SK-N-SH treated with all-trans-retinoic acid at 6 μM for 48 hours (cell line): ENCODE measurements at regions not wholly inside any gene's neighbourhood (a gene's known extent, or its start where the extent isn't known, plus 50 kb on each side); places are given as distances from the start of the nearest gene placed in this dataset.

Experiments used
- ATAC-seq: fragments of 200-7000 bp; cut with Tn5 transposase; 3 replicates; pipeline ENCODE4 v1.9.1; 2020; ENCODE audit warnings: mild to moderate bottlenecking, moderate library complexity
- ARNTL ChIP-seq: fragments of 450-650 bp; formaldehyde crosslinking; IDR thresholded peaks from 2 replicates; pipeline ENCODE4 v1.5.0; 2020; ENCODE audit warnings: low read depth, mild to moderate bottlenecking, moderate library complexity, borderline replicate concordance
- BACH2 ChIP-seq: fragments of 250-450 bp; sonication (Bioruptor Pico); IDR thresholded peaks from 2 replicates; pipeline ENCODE4 v1.9.0; 2021; ENCODE audit warnings: mild to moderate bottlenecking, borderline replicate concordance
- CREB5 ChIP-seq: fragments of 250-450 bp; sonication (Bioruptor Pico); IDR thresholded peaks from 2 replicates; pipeline ENCODE4 v1.5.1; 2020; ENCODE audit warnings: low read depth, mild to moderate bottlenecking, moderate library complexity
- CSDC2 ChIP-seq: fragments of 250-450 bp; sonication (Bioruptor Pico); IDR thresholded peaks from 2 replicates; pipeline ENCODE4 v1.5.0; 2020; ENCODE audit warnings: mild to moderate bottlenecking, moderate library complexity
- ESRRG ChIP-seq: fragments of 250-450 bp; sonication (Bioruptor Pico); IDR thresholded peaks from 2 replicates; pipeline ENCODE4 v1.6.1; 2021; ENCODE audit warnings: mild to moderate bottlenecking
- GLIS3 ChIP-seq: fragments of 250-450 bp; sonication (Bioruptor Pico); IDR thresholded peaks from 2 replicates; pipeline ENCODE4 v1.5.0; 2020; ENCODE audit warnings: mild to moderate bottlenecking, moderate library complexity
- ISL1 ChIP-seq: fragments of 250-450 bp; sonication (Bioruptor Pico); IDR thresholded peaks from 2 replicates; pipeline ENCODE4 v2.1.2; 2022; ENCODE audit warnings: mild to moderate bottlenecking, moderate library complexity
- OSR1 ChIP-seq: fragments of 250-450 bp; sonication (Bioruptor Pico); IDR thresholded peaks from 2 replicates; pipeline ENCODE4 v1.8.0; 2022; ENCODE audit warnings: moderate library complexity, mild to moderate bottlenecking, inconsistent platforms
- PATZ1 ChIP-seq: fragments of 250-450 bp; sonication (Bioruptor Pico); IDR thresholded peaks from 2 replicates; pipeline ENCODE4 v1.8.0; 2020; ENCODE audit warnings: mild to moderate bottlenecking, moderate library complexity, borderline replicate concordance
- POU6F1 ChIP-seq: fragments of 250-450 bp; sonication (Bioruptor Pico); IDR thresholded peaks from 2 replicates; pipeline ENCODE4 v1.8.0; 2021; ENCODE audit warnings: low read depth, mild to moderate bottlenecking, moderate library complexity, borderline replicate concordance
- PPARA ChIP-seq: fragments of 250-450 bp; sonication (Bioruptor Pico); IDR thresholded peaks from 2 replicates; pipeline ENCODE4 v1.5.0; 2020; ENCODE audit warnings: mild to moderate bottlenecking, borderline replicate concordance
- RARB ChIP-seq: fragments of 250-450 bp; sonication (Bioruptor Pico); IDR thresholded peaks from 2 replicates; pipeline ENCODE4 v1.8.0; 2021; ENCODE audit warnings: mild to moderate bottlenecking, moderate library complexity
- SNAI2 ChIP-seq: fragments of 250-450 bp; sonication (Bioruptor Pico); IDR thresholded peaks from 2 replicates; pipeline ENCODE4 v1.5.0; 2020; ENCODE audit warnings: mild to moderate bottlenecking, moderate library complexity
- TCF4 ChIP-seq: fragments of 250-450 bp; sonication (Bioruptor Pico); IDR thresholded peaks from 2 replicates; pipeline ENCODE4 v1.8.0; 2021; ENCODE audit warnings: mild to moderate bottlenecking, moderate library complexity, borderline replicate concordance
- TOX ChIP-seq: fragments of 250-450 bp; sonication (Bioruptor Pico); IDR thresholded peaks from 2 replicates; pipeline ENCODE4 v1.8.0; 2021; ENCODE audit warnings: mild to moderate bottlenecking, moderate library complexity, borderline replicate concordance
- TSHZ2 ChIP-seq: fragments of 250-450 bp; sonication (Bioruptor Pico); IDR thresholded peaks from 2 replicates; pipeline ENCODE4 v1.5.0; 2020; ENCODE audit warnings: mild to moderate bottlenecking, moderate library complexity
- ZC3H10 ChIP-seq: fragments of 250-450 bp; sonication (Bioruptor Pico); IDR thresholded peaks from 2 replicates; pipeline ENCODE4 v1.5.1; 2021; ENCODE audit warnings: mild to moderate bottlenecking, moderate library complexity
- ZFP3 ChIP-seq: fragments of 250-450 bp; sonication (Bioruptor Pico); IDR thresholded peaks from 2 replicates; pipeline ENCODE4 v1.5.0; 2020; ENCODE audit warnings: mild to moderate bottlenecking, moderate library complexity
- ZFP30 ChIP-seq: fragments of 450-650 bp; formaldehyde crosslinking; IDR thresholded peaks from 2 replicates; pipeline ENCODE4 v1.5.0; 2022; ENCODE audit warnings: mild to moderate bottlenecking, moderate library complexity
- ZNF565 ChIP-seq: fragments of 450-650 bp; formaldehyde crosslinking; conservative IDR thresholded peaks from 2 replicates; pipeline ENCODE4 v1.5.0; 2020; ENCODE audit warnings: low read depth, mild to moderate bottlenecking, moderate library complexity
- ZNF70 ChIP-seq: fragments of 450-650 bp; formaldehyde crosslinking; IDR thresholded peaks from 2 replicates; pipeline ENCODE4 v1.5.0; 2020; ENCODE audit warnings: mild to moderate bottlenecking, moderate library complexity
- ZNF8 ChIP-seq: fragments of 450-650 bp; formaldehyde crosslinking; IDR thresholded peaks from 2 replicates; pipeline ENCODE4 v1.5.0; 2020; ENCODE audit warnings: mild to moderate bottlenecking, moderate library complexity

- TF ChIP-seq POU6F1 (CRISPR knock-in tag) (no peak), RARB (CRISPR knock-in tag) (no peak), ESRRG (CRISPR knock-in tag) (no peak)
These were observed 233.6 kb downstream of the GLRX3 start (continued) for GRCh38 chr10:130369645-130370381.

GRCh38 chr10:130370721-130371120 is 234.5 kb downstream of the GLRX3 start:
- no peak for ATAC-seq
- TF ChIP-seq TCF4 (CRISPR knock-in tag) (no peak), CSDC2 (CRISPR knock-in tag) (no peak), ZC3H10 (CRISPR knock-in tag) (no peak), SNAI2 (CRISPR knock-in tag) (no peak)

GRCh38 chr10:130371156-130371555 is 235.0 kb downstream of the GLRX3 start:
- TF ChIP-seq BACH2 (CRISPR knock-in tag) = no peak
- TF ChIP-seq ARNTL (CRISPR knock-in tag) = no peak
- no peak for TF ChIP-seq TCF4 (CRISPR knock-in tag)
- no peak for TF ChIP-seq ZNF8
- no peak for TF ChIP-seq CREB5 (CRISPR knock-in tag)
- no peak for TF ChIP-seq ZFP30 (CRISPR knock-in tag)
- no peak for TF ChIP-seq TOX (CRISPR knock-in tag)
- no peak for TF ChIP-seq SNAI2 (CRISPR knock-in tag)
- no peak for TF ChIP-seq ZNF565 (CRISPR knock-in tag)
- no peak for TF ChIP-seq OSR1 (CRISPR knock-in tag)
- no peak for TF ChIP-seq ESRRG (CRISPR knock-in tag)
- no peak for TF ChIP-seq GLIS3
- no peak for TF ChIP-seq PPARA (CRISPR knock-in tag)
- TF ChIP-seq ZNF70 = no peak
- no peak for TF ChIP-seq TSHZ2
- TF ChIP-seq ISL1 (CRISPR knock-in tag) = no peak
- no peak for TF ChIP-seq RARB (CRISPR knock-in tag)
- TF ChIP-seq POU6F1 (CRISPR knock-in tag) = no peak
- no peak for TF ChIP-seq ZFP3 (CRISPR knock-in tag)
- no peak for TF ChIP-seq PATZ1 (CRISPR knock-in tag)
- no peak for ATAC-seq
